ENCODE measurements at regions not wholly inside any gene's neighbourhood (a gene's known extent, or its start where the extent isn't known, plus 50 kb on each side); places are given as distances from the start of the nearest gene placed in this dataset.

GRCh38 chr19:31717269-31717923 is 368.2 kb upstream of the TSHZ3 start:
- no peak for DNase-seq

- no peak for DNase-seq
These were observed 368.8 kb upstream of the TSHZ3 start for GRCh38 chr19:31718032-31718431.

- DNase-seq, result no peak
These were observed 369.7 kb upstream of the TSHZ3 start for GRCh38 chr19:31718898-31719297.

- no peak for DNase-seq
These were observed 373.9 kb upstream of the TSHZ3 start for GRCh38 chr19:31723101-31723500.

GRCh38 chr19:31725051-31725450 is 375.8 kb upstream of the TSHZ3 start:
- DNase-seq, result no peak

- DNase-seq, result no peak
These were observed 378.3 kb upstream of the TSHZ3 start for GRCh38 chr19:31727536-31727935.

GRCh38 chr19:31730270-31730669 is 381.0 kb upstream of the TSHZ3 start:
- DNase-seq, result no peak

GRCh38 chr19:31733591-31733990 is 384.4 kb upstream of the TSHZ3 start:
- DNase-seq, result no peak

- DNase-seq, result no peak
These were observed 393.0 kb upstream of the TSHZ3 start for GRCh38 chr19:31742249-31742648.

- DNase-seq, result no peak
These were observed 396.5 kb upstream of the TSHZ3 start for GRCh38 chr19:31745731-31746130.

GRCh38 chr19:31749231-31749630 is 400.0 kb upstream of the TSHZ3 start:
- no peak for DNase-seq

GRCh38 chr19:31759359-31759758 is 410.1 kb upstream of the TSHZ3 start:
- no peak for DNase-seq

- DNase-seq, result no peak
These were observed 412.2 kb upstream of the TSHZ3 start for GRCh38 chr19:31761281-31761913.

- peak; percentile 1 for DNase-seq
These were observed 421.0 kb upstream of the TSHZ3 start for GRCh38 chr19:31770223-31770622.

- DNase-seq, result no peak
These were observed 423.7 kb upstream of the TSHZ3 start for GRCh38 chr19:31772915-31773314.

GRCh38 chr19:31781542-31781941 is 432.3 kb upstream of the TSHZ3 start:
- DNase-seq, result no peak

- no peak for DNase-seq
These were observed 434.4 kb upstream of the TSHZ3 start for GRCh38 chr19:31783592-31783991.

- DNase-seq, result no peak
These were observed 435.4 kb upstream of the TSHZ3 start for GRCh38 chr19:31784671-31785101.

- DNase-seq, result no peak
These were observed 452.4 kb upstream of the TSHZ3 start for GRCh38 chr19:31801611-31802010.

- DNase-seq, result no peak
These were observed 454.7 kb upstream of the TSHZ3 start for GRCh38 chr19:31803835-31804446.

- no peak for DNase-seq
These were observed 455.4 kb upstream of the TSHZ3 start for GRCh38 chr19:31804668-31805067.

GRCh38 chr19:31810536-31811109 is 461.4 kb upstream of the TSHZ3 start:
- no peak for DNase-seq

- no peak for DNase-seq
These were observed 468.9 kb upstream of the TSHZ3 start for GRCh38 chr19:31817971-31818797.

All from suppressor macrophage treated with lipopolysaccharide for 4 hours (primary cell).